ENCODE measurements at regions not wholly inside any gene's neighbourhood (a gene's known extent, or its start where the extent isn't known, plus 50 kb on each side); places are given as distances from the start of the nearest gene placed in this dataset.

GRCh38 chr3:159174715-159175692 is 373.1 kb downstream of the MFSD1 start:
- no peak for ATAC-seq (ENCODE audit: insufficient read depth, low FRiP score)

DNA sequence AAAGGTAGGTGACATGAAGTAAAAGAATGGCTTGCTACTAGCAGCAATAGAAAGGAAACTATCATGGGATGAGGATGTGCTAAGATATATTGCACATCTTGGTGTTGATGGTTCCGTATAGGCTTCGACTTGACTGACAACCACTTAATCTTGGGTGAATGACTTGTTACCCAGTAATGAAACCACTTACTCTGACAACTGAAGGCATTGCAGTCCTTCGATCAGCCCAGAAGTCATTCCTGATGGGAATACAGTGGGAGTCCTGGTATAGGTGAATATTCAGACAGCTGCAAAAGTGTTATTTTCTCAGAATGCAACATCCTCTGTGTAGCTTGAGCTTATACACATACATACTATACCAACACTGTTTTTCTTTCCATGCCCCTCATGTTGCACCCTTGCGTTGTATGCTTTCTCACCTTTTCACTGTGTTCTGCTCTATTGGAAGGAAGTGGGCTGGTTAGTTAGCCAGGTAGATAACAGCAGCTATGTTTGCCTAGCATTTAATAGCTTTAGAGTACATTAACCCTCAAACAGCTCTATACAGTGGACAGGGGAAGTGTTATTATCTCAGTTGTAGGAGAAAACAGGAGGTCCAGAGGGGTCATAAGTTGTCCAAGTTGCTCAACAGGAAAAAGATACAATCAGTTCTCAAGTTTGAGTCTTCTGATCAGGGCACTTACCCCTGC is 376.5 kb downstream of the MFSD1 start:
- no peak overlapping the region for H3K27ac ChIP-seq (ENCODE audit: low read depth in 1 of 2, low read length in 1 of 2)
- H3K36me3 ChIP-seq (ENCODE audit: control insufficient read depth in 4 of 4, insufficient read depth in 4 of 4, low read length in 4 of 4), result no peaks in the 10 kb centered on the region
- no peak overlapping the region for H3K4me3 ChIP-seq
- no peak for DNase-seq
- no peak for TF ChIP-seq CTCF (IDR thresholded peaks at IDR 0.05; ENCODE audit: control extremely low read depth, extremely low read depth)
- no peak for ATAC-seq (ENCODE audit: insufficient read depth, low FRiP score)
- H3K9ac ChIP-seq (ENCODE audit: insufficient read depth in 1 of 2, low read length in 2 of 2), result no peak overlapping the region
- WGBS, 2 donors, result 70 to 83% methylated on average over 4 of the region's 4 CpGs
- H3K9me3 ChIP-seq (ENCODE audit: control insufficient read depth in 4 of 4, insufficient read depth in 3 of 4, low read length in 3 of 4), result no peaks in the 10 kb centered on the region
- H3K4me1 ChIP-seq (ENCODE audit: control insufficient read depth in 5 of 5, insufficient read depth in 5 of 5, low read length in 5 of 5), result no peaks in the 10 kb centered on the region
- no peaks in the 10 kb centered on the region for H3K27me3 ChIP-seq (ENCODE audit: control insufficient read depth in 3 of 3, insufficient read depth in 3 of 3, low read length in 2 of 3)

More at GRCh38 chr3:159174715-159175692, 373.1 kb downstream of the MFSD1 start:
- no peak overlapping the region for H3K9ac ChIP-seq (ENCODE audit: insufficient read depth in 1 of 2, low read length in 2 of 2)
- no peaks in the 10 kb centered on the region for H3K36me3 ChIP-seq (ENCODE audit: control insufficient read depth in 4 of 4, insufficient read depth in 4 of 4, low read length in 4 of 4)
- H3K4me1 ChIP-seq (ENCODE audit: control insufficient read depth in 5 of 5, insufficient read depth in 5 of 5, low read length in 5 of 5), result no peaks in the 10 kb centered on the region
- no peak overlapping the region for H3K4me3 ChIP-seq
- H3K9me3 ChIP-seq (ENCODE audit: control insufficient read depth in 4 of 4, insufficient read depth in 3 of 4, low read length in 3 of 4), result no peaks in the 10 kb centered on the region
- no peaks in the 10 kb centered on the region for H3K27me3 ChIP-seq (ENCODE audit: control insufficient read depth in 3 of 3, insufficient read depth in 3 of 3, low read length in 2 of 3)
- H3K27ac ChIP-seq (ENCODE audit: low read depth in 1 of 2, low read length in 1 of 2), result no peak overlapping the region
- WGBS, 2 donors, result 71 to 72% methylated on average over 7 of the region's 7 CpGs
- DNase-seq, result no peak
- no peak for TF ChIP-seq CTCF (IDR thresholded peaks at IDR 0.05; ENCODE audit: control extremely low read depth, extremely low read depth)

DNA sequence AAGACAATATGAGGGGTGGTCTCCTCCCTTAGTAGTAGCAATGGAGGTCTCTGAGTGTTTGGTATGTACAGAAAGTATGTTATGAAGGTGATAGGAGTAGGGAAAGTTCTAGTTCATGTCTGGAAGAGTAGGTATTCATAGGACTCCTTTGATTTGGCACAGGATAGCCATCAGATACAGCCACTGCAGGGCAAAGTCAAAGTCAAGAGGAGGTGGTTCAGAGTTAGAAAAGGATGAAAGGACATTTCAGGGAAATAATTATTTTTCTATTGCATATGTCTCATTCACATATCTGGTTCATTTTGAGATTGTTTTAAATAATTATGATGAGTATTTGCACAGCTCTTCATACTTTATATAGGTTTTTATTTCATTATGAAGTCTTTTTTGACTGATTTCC is 381.1 kb downstream of the MFSD1 start:
- Histone ChIP-seq H3K27ac (ENCODE audit: low read depth in 1 of 2, low read length in 1 of 2) (no peak overlapping the region), H3K9me3 (ENCODE audit: control insufficient read depth in 4 of 4, insufficient read depth in 3 of 4, low read length in 3 of 4) (no peaks in the 10 kb centered on the region), H3K27me3 (ENCODE audit: control insufficient read depth in 3 of 3, insufficient read depth in 3 of 3, low read length in 2 of 3) (no peaks in the 10 kb centered on the region), H3K36me3 (ENCODE audit: control insufficient read depth in 4 of 4, insufficient read depth in 4 of 4, low read length in 4 of 4) (no peaks in the 10 kb centered on the region), H3K4me3 (no peak overlapping the region), H3K9ac (ENCODE audit: insufficient read depth in 1 of 2, low read length in 2 of 2) (no peak overlapping the region), H3K4me1 (ENCODE audit: control insufficient read depth in 5 of 5, insufficient read depth in 5 of 5, low read length in 5 of 5) (no peaks in the 10 kb centered on the region)
- TF ChIP-seq CTCF (IDR thresholded peaks at IDR 0.05; ENCODE audit: control extremely low read depth, extremely low read depth), result no peak
- DNase-seq (no peak), ATAC-seq (ENCODE audit: insufficient read depth, low FRiP score) (no peak)
